ENCODE measurements at regions not wholly inside any gene's neighbourhood (a gene's known extent, or its start where the extent isn't known, plus 50 kb on each side); places are given as distances from the start of the nearest gene placed in this dataset.

DNA sequence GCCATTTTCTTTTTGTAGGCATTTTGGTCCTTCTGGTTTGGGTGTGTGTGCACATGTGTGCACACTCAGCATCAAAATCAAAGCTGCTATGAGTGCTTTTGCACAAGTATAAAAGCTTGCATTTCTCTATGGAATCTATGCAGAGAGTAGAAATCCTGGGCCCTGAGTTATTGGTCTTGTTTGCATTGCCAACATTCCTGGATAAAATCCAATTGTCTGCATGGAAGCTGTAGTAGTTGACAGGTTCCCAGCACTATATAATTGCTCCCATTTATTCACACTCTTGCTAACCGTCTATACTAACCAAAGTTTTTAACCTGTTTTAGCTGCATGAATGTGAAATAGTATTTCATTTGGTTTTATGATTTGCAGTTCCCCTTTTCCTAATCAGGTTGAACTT is 277.0 kb downstream of the FOXA2 start (continued):
- no peak for TF ChIP-seq POLR2AphosphoS5 (IDR thresholded peaks at IDR 0.05; ENCODE audit: low read depth, low read length)

- Histone ChIP-seq H4K91ac (replicated peaks; ENCODE audit: insufficient read length, low read length) (no peak overlapping the region), H2BK20ac (ENCODE audit: low read length) (no peak overlapping the region), H3K14ac (ENCODE audit: insufficient read length) (no peak overlapping the region), H3K4me1 (replicated peaks in 1 of 4; ENCODE audit: control insufficient read depth in 3 of 4, insufficient read depth in 4 of 4, low read length in 3 of 4) (no peaks in the 10 kb centered on the region), H3K9me3 (ENCODE audit: insufficient read depth in 2 of 2, low read depth in 1 of 2, low read length in 1 of 2) (no peaks in the 10 kb centered on the region), H3K36me3 (ENCODE audit: control insufficient read depth in 2 of 4, insufficient read depth in 4 of 4, low read length in 3 of 4) (no peaks in the 10 kb centered on the region), H4K5ac (ENCODE audit: insufficient read length, low read depth, low read length) (no peak overlapping the region), H3K56ac (replicated peaks; ENCODE audit: insufficient read length, low read depth, low read length) (no peak overlapping the region), H2AFZ (ENCODE audit: low read length) (no peak overlapping the region), H3K79me2 (ENCODE audit: control insufficient read depth in 1 of 2, insufficient read depth in 2 of 2, low read length in 2 of 2) (no peaks in the 10 kb centered on the region), H3K23me2 (ENCODE audit: low read depth, low read length) (no peaks in the 10 kb centered on the region), H2AK5ac (ENCODE audit: low read depth, low read length) (no peak overlapping the region), H3K27ac (ENCODE audit: low read depth, low read length) (no peak overlapping the region), H2BK12ac (ENCODE audit: low read depth, low read length) (no peak overlapping the region), H3K23ac (ENCODE audit: insufficient read length) (no peak overlapping the region), H3K4me2 (ENCODE audit: insufficient read depth in 1 of 2, low read depth in 2 of 2, low read length in 2 of 2) (no peak overlapping the region), H4K20me1 (replicated peaks in 1 of 2; ENCODE audit: control insufficient read depth in 1 of 2, insufficient read depth in 2 of 2, low read length in 2 of 2) (no peaks in the 10 kb centered on the region), H2BK120ac (replicated peaks; ENCODE audit: low read depth, low read length) (no peak overlapping the region), H3K4ac (replicated peaks; ENCODE audit: insufficient read length, low read depth, low read length) (no peak overlapping the region), H4K8ac (ENCODE audit: extremely low read depth, insufficient read depth, low read length) (no peak overlapping the region), H2BK5ac (ENCODE audit: low read depth, low read length) (no peak overlapping the region), H3K18ac (ENCODE audit: extremely low read depth, low read length) (no peak overlapping the region), H2BK15ac (ENCODE audit: low read length) (no peak overlapping the region), H3K9ac (replicated peaks in 1 of 4; ENCODE audit: extremely low read depth in 1 of 4, low read depth in 3 of 4, low read length in 3 of 4) (no peak overlapping the region), H3K27me3 (replicated peaks in 1 of 4; ENCODE audit: control insufficient read depth in 3 of 4, extremely low read depth in 1 of 4, insufficient read depth in 3 of 4, low read length in 3 of 4) (peaks cover 0 to 2% (median under 1%) of the 10 kb centered on the region in 4 experiments; a peak in 2 of 7 replicates), H3K79me1 (ENCODE audit: low read depth, low read length) (no peaks in the 10 kb centered on the region), H3K4me3 (ENCODE audit: extremely low read depth in 1 of 4, insufficient read depth in 2 of 4, low read depth in 3 of 4, low read length in 4 of 4) (no peak overlapping the region)
- DNase-seq (ENCODE audit: low read depth in 1 of 2, low spot score in 2 of 2) (no peak), FAIRE-seq (no peak)
- POLR2A ChIA-PET (ENCODE audit: partially characterized antibody), result no interaction called here
- CTCF ChIA-PET (ENCODE audit: partially characterized antibody), result interaction anchor here (0.7 kb wide), 1 partner anchor 292 kb away, joined by 3 read pairs; no protein-coding TSS in a partner anchor
- 79% methylated on average over 2 of the region's 2 CpGs; no CpG with 5 or more reads in 1 of the 2 experiments for WGBS, 2 experiments (ENCODE audit: extremely low coverage in 1 of 2, insufficient coverage in 1 of 2, insufficient read length in 1 of 2, insufficient replicate concordance in 2 of 2, low coverage in 1 of 2, low lambda C conversion rate in 2 of 2, missing lambda C conversion rate in 1 of 2)
- TF ChIP-seq SP2 (IDR thresholded peaks at IDR 0.05; ENCODE audit: low read length) (no peak), CBX8 (IDR thresholded peaks at IDR 0.05; ENCODE audit: borderline replicate concordance, low read depth, low read length) (no peak), EZH2 (IDR thresholded peaks at IDR 0.05; ENCODE audit: low read depth, low read length, severe bottlenecking) (no peak), RXRA (IDR thresholded peaks at IDR 0.05; ENCODE audit: insufficient read depth, low read depth, low read length) (no peak), CTBP2 (IDR thresholded peaks at IDR 0.05; ENCODE audit: borderline replicate concordance, insufficient read depth, insufficient read length, low read length) (no peak), SIN3A (conservative IDR thresholded peaks at IDR 0.05 in 1 of 2, IDR thresholded peaks at IDR 0.05 in 1 of 2; ENCODE audit: low read depth in 1 of 2, low read length in 2 of 2) (no peak), NANOG (IDR thresholded peaks at IDR 0.05; ENCODE audit: insufficient read depth, low read depth, low read length, poor library complexity, severe bottlenecking) (no peak), HDAC2 (IDR thresholded peaks at IDR 0.05; ENCODE audit: borderline replicate concordance in 1 of 2, low read depth in 2 of 2, low read length in 2 of 2) (no peak)
- TF ChIP-seq, protein P1, sequence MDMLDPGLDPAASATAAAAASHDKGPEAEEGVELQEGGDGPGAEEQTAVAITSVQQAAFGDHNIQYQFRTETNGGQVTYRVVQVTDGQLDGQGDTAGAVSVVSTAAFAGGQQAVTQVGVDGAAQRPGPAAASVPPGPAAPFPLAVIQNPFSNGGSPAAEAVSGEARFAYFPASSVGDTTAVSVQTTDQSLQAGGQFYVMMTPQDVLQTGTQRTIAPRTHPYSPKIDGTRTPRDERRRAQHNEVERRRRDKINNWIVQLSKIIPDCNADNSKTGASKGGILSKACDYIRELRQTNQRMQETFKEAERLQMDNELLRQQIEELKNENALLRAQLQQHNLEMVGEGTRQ (IDR thresholded peaks at IDR 0.05; ENCODE audit: low read length), result no peak
Observed at GRCh38 chr20:22305381-22305780, 279.0 kb downstream of the FOXA2 start.

Measured in H1 (cell line).